DMS53 treated with DMSO at 0.1 percent for 48 hours (cell line): ENCODE measurements at regions not wholly inside any gene's neighbourhood (a gene's known extent, or its start where the extent isn't known, plus 50 kb on each side); places are given as distances from the start of the nearest gene placed in this dataset.

ENCODE experiments used
- DNase-seq: peaks from one replicate; lab custom pipeline; 2025; ENCODE audit not compliant: unreplicated experiment; lab: John Stamatoyannopoulos, UW

DNA sequence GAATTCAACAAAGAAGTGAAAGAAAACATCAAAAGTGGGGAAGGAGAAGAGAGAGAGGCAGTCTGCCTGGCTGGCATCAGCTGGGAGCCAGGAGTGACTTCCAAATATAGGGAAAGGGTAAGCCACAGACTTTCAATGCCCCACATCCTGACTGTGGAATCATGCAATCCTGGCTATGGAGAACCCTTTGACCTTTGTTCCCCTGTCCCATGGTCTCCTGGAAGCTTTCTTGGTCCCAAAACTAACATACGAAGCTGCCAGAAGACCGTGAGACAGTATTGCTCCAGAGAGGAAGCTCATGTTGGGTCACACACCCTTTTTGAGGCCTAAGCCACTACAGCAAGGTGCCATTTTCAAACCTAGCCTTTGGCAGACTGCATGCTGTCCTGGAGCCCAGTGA, 665.5 kb downstream of the ELAVL2 start:
- DNase-seq, result no peak

DNA sequence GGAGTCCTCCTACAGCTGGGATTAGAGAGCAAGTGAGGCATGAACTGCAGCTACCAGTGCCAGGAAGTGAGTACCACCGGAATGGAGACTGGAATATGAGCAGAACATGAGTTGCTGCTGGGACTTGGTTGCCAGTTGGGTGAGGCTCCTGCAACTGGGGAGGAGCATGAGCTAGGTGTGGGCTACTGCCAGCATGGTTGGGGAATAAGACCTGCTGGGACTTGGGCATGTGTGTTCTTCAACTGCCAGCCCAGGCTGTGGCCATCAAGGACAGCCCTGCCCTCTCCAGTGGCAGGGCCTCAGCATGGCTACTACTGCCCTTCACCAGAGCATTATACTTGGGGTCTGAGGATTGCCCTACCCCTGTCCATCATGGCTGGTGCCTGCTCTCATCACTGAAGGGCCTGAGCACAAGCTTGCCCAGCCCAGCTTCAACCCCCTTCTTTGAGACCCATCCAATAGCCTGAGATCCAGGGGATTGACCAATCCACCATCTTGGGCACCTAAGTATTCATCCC, 665.0 kb downstream of the ELAVL2 start:
- no peak for DNase-seq

DNA sequence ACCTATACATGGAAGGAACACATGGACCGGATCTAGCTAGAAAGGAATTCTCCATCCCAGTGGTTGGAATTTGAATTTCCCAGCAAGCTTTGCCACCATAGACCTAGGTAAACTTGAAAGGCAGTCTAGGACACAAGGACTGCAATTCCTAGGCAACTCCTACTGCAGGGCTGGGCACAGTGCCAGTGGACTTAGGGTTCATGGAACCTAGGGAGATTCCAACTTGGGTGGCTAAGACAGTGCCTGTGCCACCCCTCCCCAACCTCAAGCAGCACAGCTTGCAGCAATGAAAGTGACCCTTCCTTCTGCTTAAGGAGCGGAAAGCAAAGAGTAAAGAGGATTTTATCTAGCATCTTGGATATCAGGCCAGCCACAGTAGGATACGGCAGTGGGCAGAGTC, 663.3 kb downstream of the ELAVL2 start:
- DNase-seq, result no peak

GRCh38 chr9:23171479-23171878, 654.6 kb downstream of the ELAVL2 start:
- no peak for DNase-seq

GRCh38 chr9:23172206-23172605, 653.8 kb downstream of the ELAVL2 start:
- no peak for DNase-seq

DNA sequence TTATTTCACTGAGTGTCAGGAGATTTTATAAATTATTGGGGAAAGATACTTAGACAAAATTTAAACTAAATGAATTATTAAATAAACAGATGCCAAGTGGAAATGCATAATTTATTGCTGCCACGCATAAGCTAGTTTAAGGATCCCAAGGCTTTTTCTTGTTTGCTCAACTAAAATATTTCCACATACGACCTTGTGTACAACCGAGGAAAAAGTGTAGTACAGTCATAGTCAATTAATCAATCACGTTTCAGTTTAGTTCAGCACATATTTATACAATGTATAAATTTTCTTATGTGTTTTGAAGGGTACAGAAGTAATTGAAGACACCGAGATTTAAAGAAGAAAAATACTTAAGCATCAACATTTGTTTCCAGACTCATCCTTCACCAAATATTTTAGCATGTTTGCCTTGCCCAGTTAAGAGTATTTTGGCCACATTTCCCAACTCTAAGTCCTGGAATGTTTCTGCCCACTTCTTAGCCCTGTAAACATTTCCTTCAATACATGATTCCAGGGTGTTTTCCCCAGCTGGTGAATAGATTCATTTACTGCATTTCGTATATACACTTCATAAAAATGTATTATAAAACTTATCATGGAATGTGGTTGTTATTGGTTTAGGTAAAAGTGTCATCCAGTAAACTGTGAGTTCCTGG, 652.9 kb downstream of the ELAVL2 start:
- no peak for DNase-seq

- no peak for DNase-seq
Observed at GRCh38 chr9:23194281-23194680, 631.8 kb downstream of the ELAVL2 start.

DNA sequence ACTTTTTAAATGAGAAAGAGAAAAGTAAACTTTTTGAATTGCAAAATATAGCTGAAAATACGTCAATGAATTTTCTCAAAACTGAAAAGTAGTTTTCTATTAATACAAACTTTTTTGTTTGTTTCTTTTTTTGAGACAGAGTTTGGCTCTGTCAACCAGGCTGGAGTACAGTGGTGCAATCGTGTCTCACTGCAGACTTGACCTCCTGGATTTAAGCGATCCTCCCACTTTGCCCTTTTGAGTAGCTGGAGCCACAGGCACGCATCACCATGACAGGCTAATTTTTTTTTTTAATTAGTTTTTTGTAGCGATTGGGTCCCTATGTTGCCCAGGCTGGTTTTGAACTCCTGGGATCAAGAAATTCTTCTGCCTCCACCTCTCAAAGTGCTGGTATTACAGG, 610.4 kb downstream of the ELAVL2 start:
- no peak for DNase-seq

- DNase-seq, result no peak
Observed at GRCh38 chr9:23219471-23219870, 606.6 kb downstream of the ELAVL2 start.

DNA sequence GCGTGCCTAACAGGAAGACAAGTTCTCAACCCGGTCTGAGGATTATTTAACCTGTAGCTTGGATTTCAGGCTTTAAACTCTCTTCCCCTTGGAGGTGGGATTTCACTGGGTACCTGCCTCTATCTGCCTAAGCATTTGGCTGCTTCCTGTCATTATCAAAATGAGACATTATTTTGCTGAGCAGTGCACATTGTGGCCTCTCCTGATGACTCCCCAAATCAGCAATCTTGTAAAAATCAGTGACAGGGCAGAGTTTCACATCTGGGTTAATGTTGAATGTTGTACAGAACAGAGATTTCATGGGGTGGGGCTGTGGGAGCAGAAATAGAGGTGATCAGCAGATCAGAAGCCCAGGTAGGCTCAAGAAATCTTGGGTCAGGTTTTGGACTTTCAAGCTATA, 605.9 kb downstream of the ELAVL2 start:
- no peak for DNase-seq

GRCh38 chr9:23220957-23221356, 605.1 kb downstream of the ELAVL2 start:
- no peak for DNase-seq

DNA sequence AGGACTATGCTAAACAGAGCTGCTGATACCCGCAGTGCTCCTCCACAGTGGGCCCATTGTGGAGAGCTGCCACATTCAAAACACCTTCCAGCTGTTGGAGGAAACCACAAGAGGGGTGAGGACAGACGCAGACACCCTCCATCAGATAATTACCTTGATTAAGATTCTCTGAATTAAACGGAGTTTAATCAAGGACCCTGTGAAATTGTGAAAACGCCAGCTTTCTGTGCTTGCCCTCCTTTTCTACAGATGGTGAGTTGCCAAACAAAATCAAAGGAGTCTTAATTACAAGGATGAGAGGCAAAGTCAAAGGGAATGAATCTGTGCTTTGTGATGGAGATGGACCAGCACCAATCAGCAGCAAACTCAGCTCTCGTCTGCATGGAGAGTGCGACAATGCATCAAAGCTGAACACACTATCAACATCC, 596.1 kb downstream of the ELAVL2 start:
- DNase-seq, result no peak

- no peak for DNase-seq
Observed at GRCh38 chr9:23232831-23233230, 593.2 kb downstream of the ELAVL2 start.

- DNase-seq, result no peak
Observed at GRCh38 chr9:23243523-23243922, 582.5 kb downstream of the ELAVL2 start.

GRCh38 chr9:23245067-23245466, 581.0 kb downstream of the ELAVL2 start:
- no peak for DNase-seq

DNA sequence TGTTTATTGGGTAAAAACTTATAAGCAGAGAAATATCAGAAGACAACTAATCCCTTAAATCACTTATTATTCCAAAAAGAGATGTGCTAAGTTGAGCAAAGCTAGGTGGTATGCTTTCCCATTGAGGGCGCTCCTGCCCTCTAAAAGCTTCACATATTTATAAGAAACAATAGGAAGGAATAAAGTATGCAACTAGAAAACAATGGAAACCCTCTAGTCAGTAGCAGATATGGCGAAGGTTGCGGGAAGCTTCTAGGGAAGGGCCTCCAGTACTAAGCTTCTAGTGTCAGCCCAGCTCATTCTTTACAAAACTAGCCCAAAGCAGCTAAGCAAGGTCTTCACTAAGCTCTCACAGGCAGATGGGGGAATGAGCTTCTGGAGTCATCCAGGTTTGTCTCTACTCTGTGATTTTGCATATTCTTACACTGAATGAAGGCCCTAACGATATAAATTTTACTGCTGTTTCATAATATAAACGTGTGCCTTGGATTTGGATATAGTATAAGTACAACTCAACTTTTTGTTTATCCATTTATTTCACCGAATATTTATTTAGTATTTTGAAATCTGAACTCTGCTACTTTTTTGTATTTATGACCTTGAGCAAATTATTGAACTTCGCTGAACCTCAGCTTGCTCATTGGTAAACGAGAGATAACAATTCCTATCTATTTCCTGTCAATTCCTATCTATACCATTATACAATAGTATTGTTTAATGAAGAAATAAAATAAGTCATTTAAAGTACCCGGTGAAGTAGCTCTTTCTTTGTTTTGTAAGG, 571.4 kb downstream of the ELAVL2 start:
- DNase-seq, result no peak

- no peak for DNase-seq
Observed at GRCh38 chr9:23255346-23255745, 570.7 kb downstream of the ELAVL2 start.

GRCh38 chr9:23258569-23258968, 567.5 kb downstream of the ELAVL2 start:
- DNase-seq, result no peak

DNA sequence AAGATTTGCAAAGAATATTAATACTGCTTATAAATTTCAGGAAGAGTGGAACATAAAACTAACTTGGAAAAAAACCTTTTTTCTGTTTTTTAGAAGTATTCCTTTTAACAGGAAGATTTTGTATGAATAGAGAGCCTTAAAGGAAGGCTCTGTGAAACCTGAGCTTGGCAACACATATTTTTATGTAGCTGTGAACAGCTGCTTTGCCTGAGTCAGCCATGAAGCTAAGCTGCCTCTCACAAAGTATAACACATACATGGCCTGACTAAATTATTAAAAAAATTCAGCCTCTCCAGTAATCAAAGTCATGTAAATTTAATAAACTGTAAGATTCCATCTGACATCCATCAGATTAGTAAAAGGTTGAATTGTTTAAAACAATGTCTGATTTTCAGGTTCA, 547.5 kb downstream of the ELAVL2 start:
- no peak for DNase-seq

GRCh38 chr9:23287390-23287789, 538.6 kb downstream of the ELAVL2 start:
- no peak for DNase-seq

DNA sequence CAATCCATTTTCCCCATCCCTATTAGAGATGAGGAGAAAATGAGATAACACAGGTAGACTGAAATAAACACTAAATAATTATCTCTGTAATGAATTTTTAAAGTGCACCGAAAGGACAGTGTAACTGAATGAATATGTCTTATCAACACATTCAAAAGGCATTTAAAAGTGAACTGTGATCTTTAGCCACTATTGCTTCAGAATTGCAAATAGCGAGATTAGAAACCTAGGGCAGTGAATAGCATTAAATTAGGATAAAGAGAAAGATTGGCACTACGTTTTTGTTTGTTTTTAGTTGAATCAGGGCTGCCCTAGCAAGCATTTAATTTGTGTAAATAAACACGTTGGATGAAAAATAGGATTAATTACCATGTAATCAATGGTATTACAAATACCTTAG, 537.5 kb downstream of the ELAVL2 start:
- DNase-seq, result no peak

DNA sequence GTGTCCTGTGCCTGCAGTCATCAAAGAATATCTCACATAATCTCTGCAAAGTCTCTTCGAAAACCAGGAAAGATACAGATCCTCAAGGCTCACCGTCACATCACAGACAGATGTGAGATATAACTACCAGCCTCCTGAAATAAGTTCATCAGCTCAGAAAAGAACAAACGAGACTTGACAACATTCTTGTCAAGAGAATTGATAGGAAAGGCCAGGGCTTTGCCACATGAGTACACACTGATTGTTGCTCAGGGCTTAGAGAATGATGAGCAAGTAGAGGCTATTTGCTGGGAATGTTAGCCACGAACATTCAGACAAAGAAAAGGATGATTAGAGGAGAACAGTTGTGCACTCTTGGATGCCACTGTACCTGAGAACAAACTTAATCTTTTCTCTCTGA, 535.1 kb downstream of the ELAVL2 start:
- DNase-seq, result no peak

GRCh38 chr9:23302281-23302680, 523.8 kb downstream of the ELAVL2 start:
- DNase-seq, result no peak
